ENCODE measurements at regions not wholly inside any gene's neighbourhood (a gene's known extent, or its start where the extent isn't known, plus 50 kb on each side); places are given as distances from the start of the nearest gene placed in this dataset.
"Not testable (repeated sequence)": the region's sequence is repeated elsewhere in the genome, so short reads cannot be mapped to it uniquely, and the experiment has no call there.

GRCh38 chr6:27112974-27113373, 134.5 kb upstream of the PRSS16 start:
- DNase-seq: no peak

DNA sequence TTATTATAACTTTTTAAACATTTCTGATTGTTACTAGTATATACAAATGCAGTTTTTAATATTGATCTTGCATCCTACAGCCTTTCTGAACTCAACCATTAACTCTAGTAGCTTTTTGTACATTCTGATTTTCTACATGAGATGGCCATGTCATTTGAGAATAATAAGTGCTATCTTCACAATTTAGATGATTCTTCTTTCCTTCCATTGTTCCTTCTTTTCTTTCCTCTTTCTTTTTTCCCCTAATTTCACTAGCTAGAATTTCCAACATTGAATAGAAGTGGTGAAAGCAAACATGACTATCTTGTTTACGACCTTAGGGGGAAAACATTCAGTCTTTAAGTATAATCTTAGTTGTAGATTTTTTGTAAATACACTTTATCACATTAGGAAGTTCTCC, 128.2 kb upstream of the PRSS16 start:
- no peak for DNase-seq

DNA sequence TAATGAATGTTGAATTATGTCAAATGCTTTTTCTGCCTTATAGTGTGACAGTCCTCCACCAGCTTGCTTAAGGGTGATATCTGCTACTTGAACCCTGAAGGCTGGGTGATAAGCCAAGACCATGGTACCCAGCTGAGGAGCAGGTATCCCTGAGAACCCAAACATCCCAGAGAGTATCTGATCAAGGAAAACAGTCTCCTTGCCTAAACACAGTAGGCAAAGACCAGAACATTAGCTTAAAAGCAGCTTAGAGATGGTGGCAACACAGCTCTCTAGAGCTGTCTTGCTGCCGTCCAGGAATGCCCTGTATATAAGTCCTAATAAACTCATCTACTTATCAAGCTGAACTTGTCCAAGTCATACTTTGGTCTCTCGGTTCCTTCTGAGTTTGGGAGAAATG, 127.7 kb upstream of the PRSS16 start:
- no peak for DNase-seq

GRCh38 chr6:27121640-27122039, 125.9 kb upstream of the PRSS16 start:
- DNase-seq: no peak

DNA sequence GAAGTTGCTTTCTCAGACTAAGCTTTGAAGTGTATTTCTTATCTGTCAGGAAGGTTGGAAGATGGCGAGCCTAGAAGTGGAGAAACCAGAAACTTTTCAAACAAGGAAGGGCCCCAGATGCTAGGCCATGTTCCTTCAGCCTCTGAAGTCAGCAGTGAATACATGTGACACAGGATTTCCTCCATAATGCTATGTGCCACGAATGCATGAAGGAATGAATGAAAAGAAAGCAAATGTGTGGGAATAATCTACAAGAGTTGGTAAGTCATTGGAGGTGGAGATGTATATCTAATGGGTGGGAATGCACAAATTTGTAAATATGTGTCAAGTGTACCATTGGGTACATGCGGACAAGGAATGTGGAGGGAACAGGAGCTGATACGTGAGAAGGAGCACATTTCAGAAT, 123.2 kb upstream of the PRSS16 start:
- DNase-seq: no peak

GRCh38 chr6:27126046-27126814, 121.3 kb upstream of the PRSS16 start:
- no peak for DNase-seq

GRCh38 chr6:27126815-27127537, 120.5 kb upstream of the PRSS16 start:
- DNase-seq: peak; percentile 95 to 96 (median 95)

- not testable (repeated sequence) for DNase-seq
Measured at GRCh38 chr6:27127874-27128273, 119.6 kb upstream of the PRSS16 start.

- DNase-seq: no peak
Measured at GRCh38 chr6:27128311-27129094, 119.0 kb upstream of the PRSS16 start.

- DNase-seq: no peak
Measured at GRCh38 chr6:27129095-27129815, 118.2 kb upstream of the PRSS16 start.

DNA sequence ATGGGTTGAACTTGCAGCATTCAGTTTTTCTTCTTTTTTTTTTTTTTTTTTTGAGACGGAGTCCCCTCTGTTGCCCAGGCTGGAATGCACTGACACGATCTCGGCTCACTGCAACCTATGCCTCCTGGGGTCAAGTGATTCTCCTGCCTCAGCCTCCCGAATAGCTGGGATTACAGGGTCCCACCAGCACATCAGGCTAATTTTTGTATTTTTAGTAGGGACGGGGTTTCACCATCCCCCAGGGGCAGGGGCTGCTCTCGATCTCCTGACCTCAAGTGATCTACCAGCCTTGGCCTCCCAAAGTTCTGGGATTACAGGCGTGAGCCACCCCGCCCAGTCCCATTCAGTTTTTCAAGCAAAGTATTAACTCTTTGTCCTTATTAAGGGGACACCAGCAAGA, 117.6 kb upstream of the PRSS16 start:
- no peak for DNase-seq

DNA sequence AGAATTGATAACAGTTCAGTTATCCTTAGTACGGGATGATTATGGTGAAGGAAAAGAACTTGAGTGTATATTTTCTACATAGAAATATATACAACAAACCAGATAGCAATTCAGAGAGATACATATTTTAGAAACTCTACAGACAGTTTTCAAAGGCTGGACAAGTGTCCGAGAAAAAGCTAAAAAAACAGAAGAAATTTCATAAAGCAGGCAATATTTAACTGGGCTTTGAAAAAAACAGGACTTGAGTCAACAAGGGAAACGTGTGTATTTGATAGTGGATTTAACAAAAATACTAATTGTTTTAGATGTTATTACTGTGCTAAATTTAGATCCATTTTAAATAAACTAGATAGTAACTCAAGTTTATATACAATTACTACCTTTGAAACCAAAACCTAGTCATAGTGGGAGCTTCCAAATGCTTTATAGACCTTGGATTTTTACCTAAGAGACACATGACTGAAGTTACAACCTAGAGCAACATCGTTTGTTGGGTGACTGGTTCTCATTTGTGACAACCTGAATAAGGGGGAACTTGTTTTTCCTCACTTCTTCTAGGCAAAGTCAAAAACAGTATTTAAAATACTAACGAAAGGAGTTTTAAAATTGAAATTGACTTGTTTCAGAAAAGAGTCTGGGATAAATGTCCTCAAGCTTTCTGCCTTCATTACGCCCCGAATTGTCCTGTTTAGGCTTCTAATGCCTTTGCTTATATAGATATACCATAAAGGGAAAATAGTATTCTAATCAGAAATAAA, 116.7 kb upstream of the PRSS16 start:
- peak in 2 of 4 experiments; percentile 4 to 5 for DNase-seq

DNA sequence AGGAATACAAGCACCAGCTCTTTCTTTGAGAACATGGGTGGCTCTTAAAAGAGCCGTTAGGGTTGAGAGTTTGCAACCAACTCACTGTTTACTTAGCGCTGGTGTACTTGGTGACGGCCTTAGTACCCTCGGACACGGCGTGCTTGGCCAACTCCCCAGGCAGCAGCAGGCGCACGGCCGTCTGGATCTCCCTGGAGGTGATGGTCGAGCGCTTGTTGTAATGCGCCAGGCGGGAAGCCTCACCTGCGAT, 115.3 kb upstream of the PRSS16 start:
- peak in 1 of 4 experiments; percentile 60 for DNase-seq

GRCh38 chr6:27132532-27133280, 114.8 kb upstream of the PRSS16 start:
- peak; percentile 91 to 99 (median 96) for DNase-seq

DNA sequence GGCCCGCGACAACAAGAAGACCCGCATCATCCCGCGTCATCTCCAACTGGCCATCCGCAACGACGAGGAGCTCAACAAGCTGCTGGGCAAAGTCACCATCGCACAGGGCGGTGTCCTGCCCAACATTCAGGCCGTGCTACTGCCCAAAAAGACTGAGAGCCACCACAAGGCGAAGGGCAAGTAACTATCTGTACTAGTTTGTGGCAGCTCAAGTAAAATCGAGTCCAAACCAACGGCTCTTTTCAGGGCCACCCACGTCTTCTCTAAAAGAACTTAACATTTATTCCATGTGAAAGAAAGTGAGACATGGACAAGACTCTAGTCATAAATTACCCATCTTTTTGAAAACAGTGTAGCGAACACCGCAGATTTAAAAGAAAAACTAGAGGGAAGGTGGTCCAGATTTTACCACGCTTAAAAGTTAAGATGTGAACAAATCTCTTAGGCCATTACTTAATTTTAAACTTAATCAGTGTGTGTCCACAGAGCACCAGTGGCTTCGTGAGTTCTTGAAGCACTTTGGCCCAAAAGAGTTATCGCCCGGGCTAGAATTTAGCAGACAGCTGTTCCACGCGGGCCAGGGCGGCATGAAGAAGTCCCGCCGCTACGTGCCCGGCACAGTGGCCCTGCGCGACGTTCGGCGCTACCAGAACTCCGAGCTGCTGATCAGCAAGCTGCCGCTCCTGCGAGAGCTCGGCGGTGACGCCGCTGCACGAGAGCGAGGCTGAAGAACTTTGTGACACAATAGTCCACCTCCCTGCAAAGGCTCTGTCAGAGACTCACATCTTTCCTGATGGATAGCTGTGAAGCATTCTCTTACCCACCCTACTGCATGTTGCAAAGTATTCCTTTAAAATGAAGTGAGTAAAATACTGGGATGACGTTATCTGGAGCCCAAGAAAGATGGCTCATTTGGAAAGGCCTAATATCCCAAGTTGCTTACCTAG, 113.9 kb upstream of the PRSS16 start:
- peak; percentile 64 to 82 (median 75) for DNase-seq

- no peak for DNase-seq
Measured at GRCh38 chr6:27135087-27135657, 112.3 kb upstream of the PRSS16 start.

- DNase-seq: no peak
Measured at GRCh38 chr6:27136077-27136644, 111.3 kb upstream of the PRSS16 start.

DNA sequence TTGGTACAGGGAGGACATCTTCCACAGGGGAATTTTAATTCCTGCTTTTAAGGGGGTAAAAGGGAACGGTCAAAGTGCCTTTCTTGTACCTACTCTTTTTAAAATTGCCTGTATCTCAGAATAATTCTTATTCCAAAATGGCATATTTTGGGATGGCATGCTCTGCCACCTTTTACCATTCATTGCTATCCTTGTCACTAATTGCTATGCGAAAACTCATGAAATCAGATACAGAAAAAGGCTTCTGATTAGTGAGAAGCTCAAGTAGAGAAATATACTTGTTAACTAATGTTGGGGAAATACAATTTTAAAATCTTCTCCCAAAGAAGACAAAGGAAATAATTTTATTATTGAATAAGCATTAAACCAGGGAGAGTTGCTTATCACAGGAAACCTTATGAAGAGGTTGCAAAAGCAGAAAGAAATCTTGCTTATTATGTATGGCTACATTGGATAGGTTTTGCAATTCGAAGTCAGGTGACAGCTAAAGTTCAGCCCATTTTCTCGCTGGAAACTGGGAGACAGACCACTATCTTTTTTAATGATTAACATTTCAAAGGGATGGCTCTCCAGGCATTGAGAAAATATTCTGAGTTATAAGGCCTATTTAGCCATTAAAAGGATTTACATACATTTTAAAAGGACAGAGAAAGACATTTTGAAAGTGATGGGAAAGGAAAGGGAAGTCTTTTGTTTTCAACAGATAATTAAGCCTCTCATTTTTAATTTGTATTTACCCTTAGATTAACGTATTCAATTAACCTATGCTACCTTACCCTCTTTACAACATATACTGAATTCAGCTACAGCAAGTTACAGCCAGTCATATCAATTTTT, 110.3 kb upstream of the PRSS16 start:
- DNase-seq: peak in 1 of 4 experiments; percentile 21

Data from suppressor macrophage (primary cell).